Parathyroid adenoma (tissue), 2 donors: ENCODE measurements at regions not wholly inside any gene's neighbourhood (a gene's known extent, or its start where the extent isn't known, plus 50 kb on each side); places are given as distances from the start of the nearest gene placed in this dataset.
"Not testable (repeated sequence)": the region's sequence is repeated elsewhere in the genome, so short reads cannot be mapped to it uniquely, and the experiment has no call there.

Experiments
- H2AFZ ChIP-seq: fragments of 300-600 bp; sonication (generic); one replicate; pipeline ENCODE4 v1.7.0; 2017; ENCODE audit warnings: antibody characterized with exemption, mild to moderate bottlenecking
- H3K27ac ChIP-seq: fragments of 300-600 bp; sonication (generic); one replicate; pipeline ENCODE4 v1.7.0; 2017
- H3K27me3 ChIP-seq: fragments of 300-600 bp; sonication (generic); one replicate; pipeline ENCODE4 v1.7.0; 2017; ENCODE audit warnings: low read length; ENCODE audit not compliant: control insufficient read depth, insufficient read depth
- H3K36me3 ChIP-seq: fragments of 300-600 bp; sonication (generic); one replicate; pipeline ENCODE4 v1.7.0; 2017; ENCODE audit warnings: low read length; ENCODE audit not compliant: control insufficient read depth, insufficient read depth
- H3K4me1 ChIP-seq: fragments of 300-600 bp; sonication (generic); one replicate; pipeline ENCODE4 v1.7.0; 2017; ENCODE audit warnings: control low read depth
- H3K4me2 ChIP-seq: fragments of 300-600 bp; sonication (generic); one replicate; pipeline ENCODE4 v1.7.0; 2017; ENCODE audit warnings: low read length
- H3K4me3 ChIP-seq: fragments of 300-600 bp; sonication (generic); one replicate; pipeline ENCODE4 v1.7.0; 2017; ENCODE audit warnings: low read depth, low read length
- H3K79me2 ChIP-seq: fragments of 300-600 bp; sonication (generic); one replicate; pipeline ENCODE4 v1.7.0; 2017; ENCODE audit warnings: control low read depth
- H3K9ac ChIP-seq: fragments of 300-600 bp; sonication (generic); one replicate; pipeline ENCODE4 v1.7.0; 2017; ENCODE audit warnings: mild to moderate bottlenecking
- H3K9me3 ChIP-seq: fragments of 300-600 bp; sonication (generic); one replicate; pipeline ENCODE4 v1.7.0; 2017; ENCODE audit warnings: low read length; ENCODE audit not compliant: control insufficient read depth
- CTCF ChIP-seq: fragments of 300-600 bp; sonication (generic); IDR thresholded peaks from one replicate; pipeline ENCODE4 v1.7.0; 2017; ENCODE audit warnings: antibody characterized with exemption, mild to moderate bottlenecking
- donor health status: primary hyperparathyroidism.

- Histone ChIP-seq H3K79me2 (no peaks in the 10 kb centered on the region), H3K36me3 (no peaks in the 10 kb centered on the region), H3K9ac (no peak overlapping the region), H3K4me1 (no peaks in the 10 kb centered on the region), H3K9me3 (no peaks in the 10 kb centered on the region), H2AFZ (no peak overlapping the region), H3K4me3 (no peak overlapping the region), H3K27me3 (no peaks in the 10 kb centered on the region), H3K27ac (no peak overlapping the region), H3K4me2 (no peak overlapping the region)
- no peak for TF ChIP-seq CTCF
Observed at GRCh38 chr10:21423338-21423737, 102.1 kb downstream of the SKIDA1 start.

GRCh38 chr10:21421794-21422193 lies 103.7 kb downstream of the SKIDA1 start:
- Histone ChIP-seq H3K4me3 (no peak overlapping the region), H2AFZ (no peak overlapping the region), H3K27ac (no peak overlapping the region), H3K27me3 (no peaks in the 10 kb centered on the region), H3K9ac (no peak overlapping the region), H3K4me2 (no peak overlapping the region), H3K36me3 (no peaks in the 10 kb centered on the region), H3K4me1 (no peaks in the 10 kb centered on the region), H3K9me3 (no peaks in the 10 kb centered on the region), H3K79me2 (no peaks in the 10 kb centered on the region)
- TF ChIP-seq CTCF: no peak

- no peaks in the 10 kb centered on the region for H3K79me2 ChIP-seq
- H3K4me1 ChIP-seq: no peaks in the 10 kb centered on the region
- no peak overlapping the region for H3K9ac ChIP-seq
- H3K36me3 ChIP-seq: no peaks in the 10 kb centered on the region
- TF ChIP-seq CTCF: no peak
- H3K27me3 ChIP-seq: no peaks in the 10 kb centered on the region
- H3K27ac ChIP-seq: no peak overlapping the region
- H3K4me2 ChIP-seq: no peak overlapping the region
- H2AFZ ChIP-seq: no peak overlapping the region
- no peaks in the 10 kb centered on the region for H3K9me3 ChIP-seq
- H3K4me3 ChIP-seq: no peak overlapping the region
Observed at GRCh38 chr10:21421016-21421415, 104.5 kb downstream of the SKIDA1 start.

- not testable (repeated sequence) for H3K9me3 ChIP-seq, H3K4me2 ChIP-seq, H3K27ac ChIP-seq, H3K4me1 ChIP-seq, H2AFZ ChIP-seq, H3K27me3 ChIP-seq, H3K36me3 ChIP-seq, H3K9ac ChIP-seq, H3K79me2 ChIP-seq, H3K4me3 ChIP-seq
Observed at GRCh38 chr10:21418981-21419576, 106.4 kb downstream of the SKIDA1 start.

- Histone ChIP-seq H3K4me3 (no peak overlapping the region), H3K79me2 (no peaks in the 10 kb centered on the region)
Observed at GRCh38 chr10:21417172-21417712, 108.2 kb downstream of the SKIDA1 start.

More at GRCh38 chr10:21417172-21417712, 108.2 kb downstream of the SKIDA1 start:
- no peak overlapping the region for H2AFZ ChIP-seq
- no peaks in the 10 kb centered on the region for H3K4me1 ChIP-seq
- no peaks in the 10 kb centered on the region for H3K36me3 ChIP-seq
- no peak for TF ChIP-seq CTCF
- H3K9me3 ChIP-seq: no peaks in the 10 kb centered on the region
- no peak overlapping the region for H3K4me2 ChIP-seq
- no peaks in the 10 kb centered on the region for H3K27me3 ChIP-seq
- H3K9ac ChIP-seq: no peak overlapping the region
- H3K27ac ChIP-seq: no peak overlapping the region
